KMS-11 (cell line): ENCODE measurements at regions not wholly inside any gene's neighbourhood (a gene's known extent, or its start where the extent isn't known, plus 50 kb on each side); places are given as distances from the start of the nearest gene placed in this dataset.

Experiments used
- H2AFZ ChIP-seq: fragments of 200-600 bp; sonication (generic); 2 replicates; pipeline ENCODE4 v1.6.1; 2016; ENCODE audit warnings: antibody characterized with exemption, mixed run types, low read depth
- H3K27ac ChIP-seq: fragments of 200-600 bp; sonication (generic); 2 replicates; pipeline ENCODE4 v1.6.1; 2016; ENCODE audit warnings: mild to moderate bottlenecking, mixed run types
- H3K27me3 ChIP-seq: fragments of 200-600 bp; sonication (generic); 2 replicates; pipeline ENCODE4 v1.6.1; 2017; ENCODE audit warnings: mild to moderate bottlenecking, low read depth, mixed run types, moderate library complexity; ENCODE audit not compliant: insufficient read depth
- H3K36me3 ChIP-seq: fragments of 200-600 bp; sonication (generic); 2 replicates; pipeline ENCODE4 v1.6.1; 2017; ENCODE audit warnings: mild to moderate bottlenecking, mixed run types; ENCODE audit not compliant: insufficient read depth
- H3K4me1 ChIP-seq: fragments of 200-600 bp; sonication (generic); 2 replicates; pipeline ENCODE4 v1.6.1; 2016; ENCODE audit warnings: mild to moderate bottlenecking, low read depth, mixed run types; ENCODE audit not compliant: poor library complexity, severe bottlenecking
- H3K4me2 ChIP-seq: fragments of 200-600 bp; sonication (generic); 2 replicates; pipeline ENCODE4 v1.7.0; 2016; ENCODE audit warnings: mild to moderate bottlenecking, mixed run types
- H3K4me3 ChIP-seq: fragments of 200-600 bp; sonication (generic); IDR thresholded peaks from 2 replicates; pipeline ENCODE4 v1.6.1; 2017; ENCODE audit warnings: low read depth, low read length, mixed read lengths; ENCODE audit not compliant: insufficient read depth
- H3K79me2 ChIP-seq: fragments of 200-600 bp; sonication (generic); 2 replicates; pipeline ENCODE4 v1.6.1; 2016; ENCODE audit warnings: low read depth, mixed run types; ENCODE audit not compliant: insufficient read depth
- H3K9ac ChIP-seq: fragments of 200-600 bp; sonication (generic); 2 replicates; pipeline ENCODE4 v1.6.1; 2016; ENCODE audit warnings: mild to moderate bottlenecking, mixed run types
- H4K20me1 ChIP-seq: fragments of 200-600 bp; sonication (generic); 2 replicates; pipeline ENCODE4 v1.6.1; 2016; ENCODE audit warnings: mild to moderate bottlenecking, mixed run types; ENCODE audit not compliant: insufficient read depth
- CTCF ChIP-seq: fragments of 200-600 bp; sonication (generic); conservative IDR thresholded peaks from 2 replicates; pipeline ENCODE4 v1.6.1; 2017; ENCODE audit warnings: low read depth, mild to moderate bottlenecking, antibody characterized with exemption, low read length, moderate library complexity, mixed read lengths

GRCh38 chr13:76829572-76830327, 56.5 kb downstream of the KCTD12 start:
- H2AFZ ChIP-seq, result no peak overlapping the region
- no peaks in the 10 kb centered on the region for H3K27me3 ChIP-seq

GRCh38 chr13:76828316-76828741, 57.9 kb downstream of the KCTD12 start:
- H3K4me2 ChIP-seq, result no peak overlapping the region
- H4K20me1 ChIP-seq, result no peaks in the 10 kb centered on the region
- H3K27ac ChIP-seq, result no peak overlapping the region
- H3K79me2 ChIP-seq, result no peaks in the 10 kb centered on the region
- no peaks in the 10 kb centered on the region for H3K27me3 ChIP-seq
- no peak for TF ChIP-seq CTCF
- H3K4me1 ChIP-seq, result no peaks in the 10 kb centered on the region
- H2AFZ ChIP-seq, result no peak overlapping the region
- no peak overlapping the region for H3K9ac ChIP-seq
- no peak overlapping the region for H3K4me3 ChIP-seq
- H3K36me3 ChIP-seq, result no peaks in the 10 kb centered on the region

More at GRCh38 chr13:76829572-76830327, 56.5 kb downstream of the KCTD12 start:
- H3K4me3 ChIP-seq, result no peak overlapping the region
- no peak for TF ChIP-seq CTCF
- no peak overlapping the region for H3K4me2 ChIP-seq
- no peaks in the 10 kb centered on the region for H3K79me2 ChIP-seq
- H3K36me3 ChIP-seq, result no peaks in the 10 kb centered on the region
- no peaks in the 10 kb centered on the region for H3K4me1 ChIP-seq
- H3K27ac ChIP-seq, result no peak overlapping the region
- H3K9ac ChIP-seq, result no peak overlapping the region
- H4K20me1 ChIP-seq, result no peaks in the 10 kb centered on the region

- Histone ChIP-seq H3K4me2 (no peak overlapping the region), H3K4me1 (no peaks in the 10 kb centered on the region), H3K4me3 (no peak overlapping the region), H3K27me3 (no peaks in the 10 kb centered on the region), H4K20me1 (no peaks in the 10 kb centered on the region), H3K27ac (no peak overlapping the region), H3K36me3 (no peaks in the 10 kb centered on the region), H3K79me2 (no peaks in the 10 kb centered on the region), H2AFZ (no peak overlapping the region), H3K9ac (no peak overlapping the region)
- TF ChIP-seq CTCF, result no peak
Observed at GRCh38 chr13:76826527-76826926, 59.7 kb downstream of the KCTD12 start.

- Histone ChIP-seq H3K4me2 (no peak overlapping the region), H4K20me1 (no peaks in the 10 kb centered on the region), H3K36me3 (no peaks in the 10 kb centered on the region), H3K9ac (no peak overlapping the region), H3K4me1 (no peaks in the 10 kb centered on the region), H3K79me2 (no peaks in the 10 kb centered on the region), H2AFZ (no peak overlapping the region), H3K27ac (no peak overlapping the region), H3K27me3 (no peaks in the 10 kb centered on the region), H3K4me3 (no peak overlapping the region)
- TF ChIP-seq CTCF, result no peak
Observed at GRCh38 chr13:76825430-76825829, 60.8 kb downstream of the KCTD12 start.
